ENCODE measurements at regions not wholly inside any gene's neighbourhood (a gene's known extent, or its start where the extent isn't known, plus 50 kb on each side); places are given as distances from the start of the nearest gene placed in this dataset.

- TF ChIP-seq EZH2 (IDR thresholded peaks at IDR 0.05; ENCODE audit: insufficient read depth, poor library complexity, severe bottlenecking) (no peak), EZH2phosphoT487 (IDR thresholded peaks at IDR 0.05; ENCODE audit: insufficient read depth, low read depth) (no peak)
Measured at GRCh38 chr1:73778471-73778870, 419.5 kb downstream of the LRRIQ3 start.
